ENCODE measurements at regions not wholly inside any gene's neighbourhood (a gene's known extent, or its start where the extent isn't known, plus 50 kb on each side); places are given as distances from the start of the nearest gene placed in this dataset.
"Not testable (repeated sequence)": the region's sequence is repeated elsewhere in the genome, so short reads cannot be mapped to it uniquely, and the experiment has no call there.

GRCh38 chr2:87352178-87352934, 330.7 kb upstream of the PLGLB1 start:
- not testable (repeated sequence) for DNase-seq (ENCODE audit: low spot score)

DNA sequence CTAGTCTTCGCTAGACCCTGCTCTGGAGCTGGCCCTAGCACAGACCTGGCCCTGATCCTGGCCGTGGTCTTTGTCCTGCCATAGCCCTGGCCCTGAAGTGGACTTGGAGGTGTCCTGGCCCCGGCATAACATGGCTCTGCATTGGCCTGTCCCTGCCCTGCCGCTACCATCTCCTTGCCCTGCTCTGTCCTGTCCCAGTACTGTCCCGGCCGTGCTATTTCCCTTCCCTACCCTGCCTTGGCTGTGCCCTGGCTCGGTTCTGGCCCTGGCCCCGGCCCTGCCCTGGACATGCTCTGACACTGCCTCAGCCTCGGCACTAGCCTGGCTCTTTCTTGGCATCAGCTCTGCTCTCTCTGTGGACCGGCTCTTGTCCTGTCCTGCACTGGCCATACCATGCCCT, 331.8 kb upstream of the PLGLB1 start:
- DNase-seq (ENCODE audit: low spot score) = not testable (repeated sequence)

GRCh38 chr2:87354102-87354501, 332.5 kb upstream of the PLGLB1 start:
- DNase-seq (ENCODE audit: low spot score) = not testable (repeated sequence)

- DNase-seq (ENCODE audit: low spot score) = not testable (repeated sequence)
Observed at GRCh38 chr2:87360250-87360649, 338.6 kb upstream of the PLGLB1 start.

DNA sequence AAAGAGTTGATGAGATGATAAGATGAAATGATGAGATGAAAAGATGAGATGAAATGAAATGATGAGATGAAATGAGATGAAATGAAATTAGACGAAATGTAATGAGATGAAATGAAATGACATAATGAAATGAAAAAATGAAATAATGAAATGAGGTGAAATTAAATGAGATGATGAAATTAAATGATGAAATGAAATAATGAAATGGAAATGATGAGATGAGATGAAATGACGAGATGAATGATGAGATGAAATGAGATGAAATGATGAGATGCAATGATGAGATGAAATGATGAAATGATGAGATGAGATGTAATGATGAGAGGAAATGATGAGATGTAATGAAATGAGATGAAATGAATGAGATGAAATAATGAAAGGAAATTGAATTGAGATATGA, 339.3 kb upstream of the PLGLB1 start:
- not testable (repeated sequence) for DNase-seq (ENCODE audit: low spot score)

GRCh38 chr2:87361805-87362204, 340.2 kb upstream of the PLGLB1 start:
- DNase-seq (ENCODE audit: low spot score) = not testable (repeated sequence)

- not testable (repeated sequence) for DNase-seq (ENCODE audit: low spot score)
Observed at GRCh38 chr2:87364379-87364778, 342.7 kb upstream of the PLGLB1 start.

DNA sequence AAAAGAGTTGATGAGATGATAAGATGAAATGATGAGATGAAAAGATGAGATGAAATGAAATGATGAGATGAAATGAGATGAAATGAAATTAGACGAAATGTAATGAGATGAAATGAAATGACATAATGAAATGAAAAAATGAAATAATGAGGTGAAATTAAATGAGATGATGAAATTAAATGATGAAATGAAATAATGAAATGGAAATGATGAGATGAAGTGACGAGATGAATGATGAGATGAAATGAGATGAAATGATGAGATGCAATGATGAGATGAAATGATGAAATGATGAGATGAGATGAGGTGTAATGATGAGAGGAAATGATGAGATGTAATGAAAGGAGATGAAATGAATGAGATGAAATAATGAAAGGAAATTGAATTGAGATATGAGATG, 343.4 kb upstream of the PLGLB1 start:
- not testable (repeated sequence) for DNase-seq (ENCODE audit: low spot score)

DNA sequence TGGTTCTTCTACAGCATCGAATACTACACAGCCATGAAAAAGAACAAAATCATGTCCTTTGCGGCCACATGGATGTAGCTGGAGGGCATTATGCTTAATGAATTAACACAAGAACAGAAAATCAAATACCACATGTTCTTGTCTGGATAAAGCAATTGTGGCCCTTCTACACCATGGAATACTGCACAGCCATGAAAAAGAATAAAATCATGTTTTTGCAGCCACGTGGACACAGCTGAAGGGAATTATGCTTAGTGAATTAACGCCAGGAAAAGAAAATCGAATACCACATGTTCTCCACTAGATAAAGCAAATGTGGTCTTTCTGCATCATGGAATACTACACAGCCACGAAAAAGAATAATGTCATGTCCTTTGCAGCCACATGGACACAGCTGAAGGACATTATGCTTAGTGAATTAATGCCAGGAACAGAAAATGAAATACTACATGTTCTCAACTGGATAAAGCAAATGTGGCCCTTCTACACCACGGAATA, 361.8 kb upstream of the PLGLB2 start:
- not testable (repeated sequence) for DNase-seq (ENCODE audit: low spot score)

DNA sequence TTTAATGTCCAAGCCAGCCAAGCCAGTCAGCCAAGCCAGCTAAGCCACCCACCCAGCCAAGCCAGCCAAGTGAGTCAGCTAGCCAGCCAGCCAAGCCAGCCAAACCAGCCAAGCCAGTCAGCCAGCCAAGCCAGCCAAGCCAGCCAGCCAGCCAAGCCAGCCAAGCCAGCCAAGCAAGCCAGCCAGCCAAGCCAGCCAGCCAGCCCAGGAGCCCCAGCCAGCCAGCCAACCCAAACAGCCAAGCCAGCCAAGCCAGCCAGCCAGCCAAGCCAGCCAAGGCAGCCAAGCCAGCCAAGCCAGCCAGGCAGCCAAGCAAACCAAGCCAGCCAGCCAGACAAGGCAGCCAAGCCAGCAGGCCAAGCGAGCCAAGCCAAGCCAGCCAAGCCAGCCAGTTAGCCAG, 352.1 kb upstream of the PLGLB2 start:
- DNase-seq (ENCODE audit: low spot score) = not testable (repeated sequence)

DNA sequence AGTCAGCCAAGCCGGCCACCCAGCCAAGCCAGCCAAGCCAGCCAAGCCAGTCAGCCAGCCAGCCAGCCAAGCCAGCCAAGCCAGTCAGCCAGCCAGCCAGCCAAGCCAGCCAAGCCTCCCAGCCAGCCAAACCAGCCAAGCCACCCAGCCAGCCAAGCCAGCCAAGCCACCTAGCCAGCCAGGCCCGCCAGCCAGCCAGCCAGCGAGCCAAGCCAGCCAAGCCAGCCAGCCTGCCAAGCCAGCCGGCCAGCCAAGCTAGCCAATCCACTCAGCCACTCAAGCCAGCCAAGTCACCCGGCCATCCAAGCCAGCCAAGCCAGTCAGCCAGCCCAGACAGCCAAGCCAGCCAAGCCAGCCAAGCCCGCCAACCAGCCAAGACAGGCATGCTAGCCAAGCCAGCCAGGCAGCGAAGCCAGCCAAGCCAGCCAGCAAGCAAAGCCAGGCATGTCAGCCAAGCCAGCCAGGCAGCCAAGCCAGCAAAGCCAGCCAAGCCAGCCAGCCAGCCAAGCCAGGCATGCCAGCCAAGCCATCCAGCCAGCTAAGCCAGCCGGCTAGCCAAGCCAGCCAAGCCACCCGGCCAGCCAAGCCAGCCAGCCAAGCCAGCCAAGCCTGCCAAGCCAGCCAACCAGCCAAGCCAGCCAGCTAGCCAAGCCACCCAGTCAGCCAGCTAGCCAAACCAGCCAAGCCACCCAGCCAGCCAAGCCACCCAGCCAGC, 351.2 kb upstream of the PLGLB2 start:
- not testable (repeated sequence) for DNase-seq (ENCODE audit: low spot score)

DNA sequence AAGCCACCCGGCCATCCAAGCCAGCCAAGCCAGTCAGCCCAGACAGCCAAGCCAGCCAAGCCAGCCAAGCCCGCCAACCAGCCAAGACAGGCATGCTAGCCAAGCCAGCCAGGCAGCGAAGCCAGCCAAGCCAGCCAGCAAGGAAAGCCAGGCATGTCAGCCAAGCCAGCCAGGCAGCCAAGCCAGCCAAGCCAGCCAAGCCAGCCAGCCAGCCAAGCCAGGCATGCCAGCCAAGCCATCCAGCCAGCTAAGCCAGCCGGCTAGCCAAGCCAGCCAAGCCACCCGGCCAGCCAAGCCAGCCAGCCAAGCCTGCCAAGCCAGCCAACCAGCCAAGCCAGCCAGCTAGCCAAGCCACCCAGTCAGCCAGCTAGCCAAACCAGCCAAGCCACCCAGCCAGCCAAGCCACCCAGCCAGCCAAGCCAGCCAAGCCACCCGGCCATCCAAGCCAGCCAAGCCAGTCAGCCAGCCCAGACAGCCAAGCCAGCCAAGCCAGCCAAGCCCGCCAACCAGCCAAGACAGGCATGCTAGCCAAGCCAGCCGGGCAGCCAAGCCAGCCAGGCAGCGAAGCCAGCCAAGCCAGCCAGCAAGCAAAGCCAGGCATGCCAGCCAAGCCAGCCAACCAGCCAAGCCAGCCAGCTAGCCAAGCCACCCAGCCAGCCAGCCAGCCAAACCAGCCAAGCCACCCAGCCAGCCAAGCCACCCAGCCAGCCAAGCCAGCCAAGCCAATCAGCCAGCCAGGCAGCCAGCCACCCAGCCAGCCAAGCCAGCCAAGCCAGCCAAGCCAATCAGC, 350.4 kb upstream of the PLGLB2 start:
- DNase-seq (ENCODE audit: low spot score) = not testable (repeated sequence)

DNA sequence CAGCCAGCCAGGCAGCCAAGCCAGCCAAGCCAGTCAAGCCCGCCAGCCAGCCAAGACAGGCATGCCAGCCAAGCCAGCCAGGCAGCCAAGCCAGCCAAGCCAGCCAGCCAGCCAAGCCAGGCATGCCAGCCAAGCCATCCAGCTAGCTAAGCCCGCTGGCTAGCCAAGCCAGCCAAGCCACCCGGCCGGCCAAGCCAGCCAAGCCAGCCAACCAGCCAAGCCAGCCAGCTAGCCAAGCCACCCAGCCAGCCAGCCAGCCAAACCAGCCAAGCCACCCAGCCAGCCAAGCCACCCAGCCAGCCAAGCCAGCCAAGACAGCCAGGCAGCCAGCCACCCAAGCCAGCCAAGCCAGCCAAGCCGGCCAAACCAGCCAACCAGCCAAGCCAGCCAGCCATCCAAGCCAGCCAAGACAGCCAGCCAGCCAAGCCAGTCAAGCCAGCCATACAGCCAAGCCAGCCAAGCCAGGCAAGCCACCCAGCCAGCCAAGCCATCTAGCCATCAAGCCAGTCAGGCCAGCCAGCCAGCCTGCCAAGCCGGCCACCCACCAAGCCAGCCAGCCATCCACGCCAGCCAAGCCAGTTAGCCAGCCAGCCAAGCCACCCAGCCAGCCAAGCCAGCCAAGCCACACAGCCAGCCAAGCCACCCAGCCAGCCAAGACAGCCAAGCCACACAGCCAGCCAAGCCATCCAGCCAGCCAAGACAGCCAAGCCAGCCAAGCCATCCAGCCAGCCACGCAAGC, 349.2 kb upstream of the PLGLB2 start:
- DNase-seq (ENCODE audit: low spot score) = not testable (repeated sequence)

GRCh38 chr2:87401726-87402345, 346.1 kb upstream of the PLGLB2 start:
- no peak for DNase-seq (ENCODE audit: low spot score)

- DNase-seq (ENCODE audit: low spot score) = no peak
Observed at GRCh38 chr2:87403893-87404175, 344.1 kb upstream of the PLGLB2 start.

DNA sequence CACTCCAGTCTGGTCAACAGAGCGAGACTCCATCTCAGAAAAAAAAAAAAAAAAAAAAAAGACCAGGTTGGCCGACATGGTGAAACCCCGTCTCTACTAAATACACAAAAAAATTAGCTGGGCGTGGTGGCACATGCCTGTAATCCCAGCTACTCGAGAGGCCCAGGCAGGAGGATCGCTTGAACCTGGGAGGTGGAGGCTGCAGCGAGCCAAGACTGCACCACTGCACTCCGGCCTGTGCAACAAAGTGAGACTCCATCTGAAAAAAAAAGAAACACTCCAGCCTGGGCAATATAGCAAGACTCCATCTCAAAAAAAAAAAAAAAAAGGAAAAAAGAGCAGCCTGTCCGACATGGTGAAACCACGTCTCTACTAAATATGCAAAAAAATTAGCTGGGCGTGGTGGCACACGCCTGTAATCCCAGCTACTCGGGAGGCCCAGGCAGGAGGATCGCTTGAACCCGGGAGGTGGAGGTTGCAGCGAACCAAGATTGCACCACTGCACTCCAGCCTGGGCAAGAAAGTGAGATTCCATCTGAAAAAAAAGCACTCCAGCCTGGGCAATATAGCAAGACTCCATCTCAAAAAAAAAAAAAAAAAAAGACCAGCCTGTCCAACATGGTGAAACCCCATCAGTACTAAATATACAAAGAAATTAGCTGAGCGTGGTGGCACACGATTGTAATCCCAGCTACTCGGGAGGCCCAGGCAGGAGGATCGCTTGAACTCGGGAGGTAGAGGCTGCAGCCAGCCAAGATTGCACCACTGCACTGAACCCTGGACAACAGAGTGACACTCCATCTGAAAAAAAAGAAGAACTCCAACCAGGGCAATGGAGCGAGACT, 343.3 kb upstream of the PLGLB2 start:
- DNase-seq (ENCODE audit: low spot score) = not testable (repeated sequence)

- DNase-seq (ENCODE audit: low spot score) = not testable (repeated sequence)
Observed at GRCh38 chr2:87405531-87406216, 342.2 kb upstream of the PLGLB2 start.

- DNase-seq (ENCODE audit: low spot score) = not testable (repeated sequence)
Observed at GRCh38 chr2:87406406-87407175, 341.3 kb upstream of the PLGLB2 start.

- not testable (repeated sequence) for DNase-seq (ENCODE audit: low spot score)
Observed at GRCh38 chr2:87409601-87410000, 338.3 kb upstream of the PLGLB2 start.
